NT2/D1 (cell line): ENCODE measurements at regions not wholly inside any gene's neighbourhood (a gene's known extent, or its start where the extent isn't known, plus 50 kb on each side); places are given as distances from the start of the nearest gene placed in this dataset.

Source experiments
- DNase-seq: peaks from one replicate; pipeline ENCODE4 v3.0.0-alpha.2; 2011; ENCODE audit warnings: low read depth, low spot score
- H3K27me3 ChIP-seq: 2 replicates; pipeline ENCODE4 v1.6.0; 2011; ENCODE audit warnings: mild to moderate bottlenecking; ENCODE audit not compliant: insufficient read length, insufficient read depth
- H3K36me3 ChIP-seq: 2 replicates; pipeline ENCODE4 v1.6.1; 2011; ENCODE audit warnings: mild to moderate bottlenecking, low read length, mixed read lengths; ENCODE audit not compliant: insufficient read depth, insufficient read length
- H3K4me1 ChIP-seq: 2 replicates; pipeline ENCODE4 v1.5.1; 2011; ENCODE audit not compliant: insufficient read depth, insufficient read length
- H3K4me3 ChIP-seq: 2 replicates; pipeline ENCODE4 v1.5.1; 2011; ENCODE audit warnings: low read depth; ENCODE audit not compliant: insufficient read length
- H3K9ac ChIP-seq: 2 replicates; pipeline ENCODE4 v1.6.0; 2011; ENCODE audit warnings: low read depth; ENCODE audit not compliant: insufficient read length
- H3K9me3 ChIP-seq: 2 replicates; pipeline ENCODE4 v1.5.1; 2011; ENCODE audit warnings: mild to moderate bottlenecking, low read length; ENCODE audit not compliant: insufficient read depth
- SUZ12 ChIP-seq: IDR thresholded peaks from 2 replicates; pipeline ENCODE4 v1.6.1; 2011; ENCODE audit not compliant: insufficient read length, insufficient read depth; ENCODE audit errors: extremely low read depth
- YY1 ChIP-seq: IDR thresholded peaks from 2 replicates; pipeline ENCODE4 v1.6.1; 2011; ENCODE audit not compliant: insufficient read length, insufficient read depth
- ZNF274 ChIP-seq: IDR thresholded peaks from 2 replicates; pipeline ENCODE4 v1.6.1; 2011; ENCODE audit warnings: mild to moderate bottlenecking, low read depth, low read length

- no peak for DNase-seq
- no peaks in the 10 kb centered on the region for H3K9me3 ChIP-seq
- H3K36me3 ChIP-seq: no peaks in the 10 kb centered on the region
- no peak for TF ChIP-seq ZNF274
- no peak for TF ChIP-seq SUZ12
- TF ChIP-seq YY1: no peak
- H3K27me3 ChIP-seq: no peaks in the 10 kb centered on the region
- H3K4me3 ChIP-seq: no peak overlapping the region
- no peaks in the 10 kb centered on the region for H3K4me1 ChIP-seq
- no peak overlapping the region for H3K9ac ChIP-seq
Observed at GRCh38 chr21:28375708-28376385, 616.8 kb downstream of the LTN1 start.

DNA sequence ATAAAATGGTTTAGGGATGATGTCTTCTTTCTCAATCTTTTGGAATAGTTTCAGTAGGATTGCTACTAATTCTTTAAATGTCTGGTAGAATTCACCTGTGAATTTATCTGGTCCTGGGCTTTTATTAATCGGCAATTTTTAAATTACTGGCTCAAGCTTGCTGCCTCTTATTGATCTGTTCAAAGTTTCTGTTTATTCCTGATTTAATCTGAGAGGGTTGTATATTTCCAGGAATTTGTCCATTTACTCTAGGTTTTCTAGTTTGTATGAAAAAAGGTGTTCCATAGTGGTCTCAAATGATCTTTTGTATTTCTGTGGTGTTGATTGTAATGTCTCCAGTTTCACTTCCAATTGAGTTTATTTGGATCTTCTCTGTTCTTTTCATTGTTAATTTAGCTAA lies 617.8 kb downstream of the LTN1 start:
- H3K9ac ChIP-seq: no peak overlapping the region
- no peak for DNase-seq
- H3K36me3 ChIP-seq: no peaks in the 10 kb centered on the region
- no peak overlapping the region for H3K4me3 ChIP-seq
- H3K4me1 ChIP-seq: no peaks in the 10 kb centered on the region
- no peaks in the 10 kb centered on the region for H3K27me3 ChIP-seq
- no peak for TF ChIP-seq SUZ12
- TF ChIP-seq ZNF274: no peak
- no peak for TF ChIP-seq YY1
- no peaks in the 10 kb centered on the region for H3K9me3 ChIP-seq

GRCh38 chr21:28371713-28372112 lies 621.0 kb downstream of the LTN1 start:
- no peak for DNase-seq
- no peak for TF ChIP-seq ZNF274
- no peak for TF ChIP-seq SUZ12
- TF ChIP-seq YY1: no peak
- no peak overlapping the region for H3K4me3 ChIP-seq
- H3K9me3 ChIP-seq: no peaks in the 10 kb centered on the region
- H3K27me3 ChIP-seq: no peaks in the 10 kb centered on the region
- no peaks in the 10 kb centered on the region for H3K36me3 ChIP-seq
- H3K9ac ChIP-seq: no peak overlapping the region
- no peaks in the 10 kb centered on the region for H3K4me1 ChIP-seq

DNA sequence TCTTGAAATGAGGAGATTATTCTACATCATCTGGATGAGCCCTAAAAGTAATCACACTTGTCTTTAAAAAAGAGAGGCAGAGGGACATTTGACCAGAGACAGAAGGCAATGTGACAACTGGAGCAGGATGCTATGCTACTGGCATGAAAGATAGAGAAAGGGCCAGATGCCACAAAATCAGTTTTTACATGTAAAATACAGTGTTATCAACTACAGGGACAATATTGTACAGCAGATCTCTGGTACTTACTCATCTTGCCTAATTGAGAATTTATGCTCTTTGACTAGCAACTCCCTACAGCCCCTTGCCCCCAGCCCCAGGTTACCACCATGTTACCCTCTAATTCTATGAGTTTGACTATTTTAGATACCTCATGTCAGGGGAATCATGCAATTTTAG lies 633.4 kb downstream of the LTN1 start:
- no peaks in the 10 kb centered on the region for H3K27me3 ChIP-seq
- no peak for DNase-seq
- TF ChIP-seq SUZ12 (no peak), YY1 (no peak), ZNF274 (no peak)
- H3K36me3 ChIP-seq: no peaks in the 10 kb centered on the region
- no peak overlapping the region for H3K9ac ChIP-seq
- no peaks in the 10 kb centered on the region for H3K9me3 ChIP-seq
- no peaks in the 10 kb centered on the region for H3K4me1 ChIP-seq
- no peak overlapping the region for H3K4me3 ChIP-seq

DNA sequence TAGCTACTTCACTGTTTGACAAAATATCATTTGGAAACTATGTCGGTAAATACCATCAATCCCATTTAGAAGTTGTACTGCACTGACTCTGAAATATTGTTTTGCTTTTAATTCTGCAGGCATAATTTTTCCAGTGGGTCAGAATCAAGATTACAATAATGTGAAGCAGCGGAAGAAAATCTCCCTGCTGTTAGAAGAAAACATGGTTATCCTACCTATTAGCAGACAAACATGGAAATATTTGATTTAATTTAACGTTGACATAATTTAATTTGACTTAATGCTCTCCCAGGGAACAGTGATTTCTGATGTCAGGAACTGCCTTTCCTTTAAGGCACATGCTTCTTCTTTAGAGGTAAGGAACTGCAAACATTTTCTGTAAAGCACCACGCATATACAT lies 634.0 kb downstream of the LTN1 start:
- Histone ChIP-seq H3K27me3 (no peaks in the 10 kb centered on the region), H3K9me3 (no peaks in the 10 kb centered on the region), H3K4me1 (no peaks in the 10 kb centered on the region), H3K4me3 (no peak overlapping the region), H3K9ac (no peak overlapping the region), H3K36me3 (no peaks in the 10 kb centered on the region)
- no peak for TF ChIP-seq SUZ12
- no peak for TF ChIP-seq ZNF274
- no peak for DNase-seq

- H3K36me3 ChIP-seq: no peaks in the 10 kb centered on the region
- no peak overlapping the region for H3K9ac ChIP-seq
- no peak for DNase-seq
- no peaks in the 10 kb centered on the region for H3K4me1 ChIP-seq
- TF ChIP-seq YY1 (no peak), ZNF274 (no peak), SUZ12 (no peak)
- no peaks in the 10 kb centered on the region for H3K27me3 ChIP-seq
- no peaks in the 10 kb centered on the region for H3K9me3 ChIP-seq
- H3K4me3 ChIP-seq: no peak overlapping the region
Observed at GRCh38 chr21:28358170-28358569, 634.5 kb downstream of the LTN1 start.

- H3K36me3 ChIP-seq: no peaks in the 10 kb centered on the region
- H3K9me3 ChIP-seq: no peaks in the 10 kb centered on the region
- DNase-seq: no peak
- no peaks in the 10 kb centered on the region for H3K27me3 ChIP-seq
- no peak overlapping the region for H3K9ac ChIP-seq
- TF ChIP-seq ZNF274 (no peak), SUZ12 (no peak), YY1 (no peak)
- H3K4me3 ChIP-seq: no peak overlapping the region
- H3K4me1 ChIP-seq: no peaks in the 10 kb centered on the region
Observed at GRCh38 chr21:28357743-28358142, 634.9 kb downstream of the LTN1 start.
